Nephron (organoid): ENCODE measurements at regions not wholly inside any gene's neighbourhood (a gene's known extent, or its start where the extent isn't known, plus 50 kb on each side); places are given as distances from the start of the nearest gene placed in this dataset.
A peak's percentile ranks its signal among the peaks of the same experiment; 100 is the strongest.

Experiments used
- H3K27ac Mint-ChIP-seq, 3 experiments: 2 replicates each; pipeline ENCODE4 v1.8.0; 2020; ENCODE audit warnings: mixed read lengths in 3 of 3, mild to moderate bottlenecking in 2 of 3, moderate library complexity in 1 of 3
- H3K27me3 Mint-ChIP-seq: 2 replicates; pipeline ENCODE4 v1.8.0; 2021; ENCODE audit warnings: low read depth, mild to moderate bottlenecking, moderate library complexity, mixed read lengths
- H3K36me3 Mint-ChIP-seq: 2 replicates; pipeline ENCODE4 v1.8.0; 2020; ENCODE audit warnings: low read depth, mixed read lengths
- H3K4me1 Mint-ChIP-seq: 2 replicates; pipeline ENCODE4 v1.8.0; 2020; ENCODE audit warnings: mixed read lengths
- H3K4me3 Mint-ChIP-seq, 3 experiments: 2 replicates each; pipeline ENCODE4 v1.8.0; 2020; ENCODE audit warnings: mild to moderate bottlenecking in 3 of 3, mixed read lengths in 3 of 3, moderate library complexity in 2 of 3
- H3K9me3 Mint-ChIP-seq: 2 replicates; pipeline ENCODE4 v1.8.0; 2020; ENCODE audit warnings: mixed read lengths
- TF ChIP-seq, protein P1 (sequence below), 3 experiments: fragments of 200-600 bp; sonication (generic); IDR thresholded peaks; one replicate each; pipeline ENCODE4 v1.5.0; 2021; ENCODE audit warnings: antibody characterized with exemption in 3 of 3; ENCODE audit not compliant: unreplicated experiment in 3 of 3

DNA sequence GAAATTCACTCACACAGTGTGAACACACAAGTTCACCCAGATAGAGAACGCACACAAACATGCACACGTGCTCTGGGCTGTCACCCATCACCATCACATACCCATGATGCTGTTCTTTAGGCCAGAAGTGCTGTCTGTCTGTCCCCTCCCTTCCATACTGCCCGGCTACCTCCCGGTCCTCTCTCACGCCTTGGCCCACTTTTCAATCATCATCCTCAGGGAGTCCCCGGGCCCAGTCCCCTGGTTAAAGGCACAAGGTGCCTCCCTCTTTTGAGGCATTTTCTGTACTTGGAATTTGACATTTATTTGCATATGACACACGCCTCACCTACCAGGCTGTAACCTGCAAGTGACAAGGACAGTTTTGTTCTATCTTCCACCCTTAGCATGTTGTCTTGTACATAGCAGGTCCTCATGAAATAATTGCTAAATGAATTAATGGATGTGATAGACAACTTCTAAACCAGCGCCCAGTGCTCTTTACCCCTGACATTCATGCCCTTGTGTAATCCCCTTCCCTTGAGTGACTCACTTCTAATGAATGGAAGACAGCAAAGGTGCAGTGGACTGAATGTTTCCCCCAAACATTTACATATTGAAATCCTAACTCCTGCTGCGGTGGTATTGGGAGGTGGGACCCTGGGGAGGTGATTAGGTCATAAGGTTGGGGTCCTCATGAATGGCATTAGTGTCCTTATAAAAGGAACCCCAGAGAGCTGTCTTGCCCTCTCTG lies 73.9 kb upstream of the ADPGK start:
- Mint-ChIP-seq H3K4me3 (no peak overlapping the region), H3K4me1 (peaks cover 11% of the 10 kb centered on the region), H3K27ac (no peak overlapping the region)

DNA sequence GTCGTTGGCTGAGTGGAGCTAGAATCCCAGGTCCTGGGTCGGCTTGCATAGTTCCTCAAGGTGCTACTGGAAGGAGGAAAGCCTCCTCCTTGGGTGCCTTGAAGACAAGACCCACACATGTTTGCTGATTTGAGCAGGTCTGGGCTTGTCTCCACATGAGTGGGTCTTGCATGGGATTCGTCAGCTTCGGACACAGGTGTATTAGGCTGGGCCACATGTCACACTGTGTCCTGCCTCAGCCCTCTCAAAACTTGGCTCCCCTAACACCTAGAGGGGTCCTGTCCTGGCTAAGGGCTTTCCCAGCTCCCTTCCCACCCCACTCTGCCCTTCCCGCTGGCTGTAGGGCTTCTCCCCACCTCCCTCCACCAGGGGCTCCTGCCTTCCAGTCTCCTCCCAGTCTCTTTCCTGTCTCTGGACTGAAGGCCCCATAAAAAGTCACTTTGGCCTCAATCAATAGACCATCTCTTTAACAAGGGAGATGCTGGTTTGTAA lies 73.0 kb upstream of the ADPGK start:
- Mint-ChIP-seq H3K4me3 (no peak overlapping the region), H3K27me3 (no peaks in the 10 kb centered on the region), H3K9me3 (no peaks in the 10 kb centered on the region), H3K27ac (no peak overlapping the region), H3K36me3 (no peaks in the 10 kb centered on the region), H3K4me1 (peaks cover 17% of the 10 kb centered on the region)
- TF ChIP-seq, protein P1, sequence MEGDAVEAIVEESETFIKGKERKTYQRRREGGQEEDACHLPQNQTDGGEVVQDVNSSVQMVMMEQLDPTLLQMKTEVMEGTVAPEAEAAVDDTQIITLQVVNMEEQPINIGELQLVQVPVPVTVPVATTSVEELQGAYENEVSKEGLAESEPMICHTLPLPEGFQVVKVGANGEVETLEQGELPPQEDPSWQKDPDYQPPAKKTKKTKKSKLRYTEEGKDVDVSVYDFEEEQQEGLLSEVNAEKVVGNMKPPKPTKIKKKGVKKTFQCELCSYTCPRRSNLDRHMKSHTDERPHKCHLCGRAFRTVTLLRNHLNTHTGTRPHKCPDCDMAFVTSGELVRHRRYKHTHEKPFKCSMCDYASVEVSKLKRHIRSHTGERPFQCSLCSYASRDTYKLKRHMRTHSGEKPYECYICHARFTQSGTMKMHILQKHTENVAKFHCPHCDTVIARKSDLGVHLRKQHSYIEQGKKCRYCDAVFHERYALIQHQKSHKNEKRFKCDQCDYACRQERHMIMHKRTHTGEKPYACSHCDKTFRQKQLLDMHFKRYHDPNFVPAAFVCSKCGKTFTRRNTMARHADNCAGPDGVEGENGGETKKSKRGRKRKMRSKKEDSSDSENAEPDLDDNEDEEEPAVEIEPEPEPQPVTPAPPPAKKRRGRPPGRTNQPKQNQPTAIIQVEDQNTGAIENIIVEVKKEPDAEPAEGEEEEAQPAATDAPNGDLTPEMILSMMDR (IDR thresholded peaks at IDR 0.05; ENCODE audit: unreplicated experiment in 3 of 3) = no peak

More for the DNA sequence above, 73.9 kb upstream of the ADPGK start:
- no peaks in the 10 kb centered on the region for H3K36me3 Mint-ChIP-seq
- no peaks in the 10 kb centered on the region for H3K27me3 Mint-ChIP-seq
- H3K9me3 Mint-ChIP-seq = no peaks in the 10 kb centered on the region
- TF ChIP-seq, protein P1 (IDR thresholded peaks at IDR 0.05; ENCODE audit: unreplicated experiment in 3 of 3) = no peak

DNA sequence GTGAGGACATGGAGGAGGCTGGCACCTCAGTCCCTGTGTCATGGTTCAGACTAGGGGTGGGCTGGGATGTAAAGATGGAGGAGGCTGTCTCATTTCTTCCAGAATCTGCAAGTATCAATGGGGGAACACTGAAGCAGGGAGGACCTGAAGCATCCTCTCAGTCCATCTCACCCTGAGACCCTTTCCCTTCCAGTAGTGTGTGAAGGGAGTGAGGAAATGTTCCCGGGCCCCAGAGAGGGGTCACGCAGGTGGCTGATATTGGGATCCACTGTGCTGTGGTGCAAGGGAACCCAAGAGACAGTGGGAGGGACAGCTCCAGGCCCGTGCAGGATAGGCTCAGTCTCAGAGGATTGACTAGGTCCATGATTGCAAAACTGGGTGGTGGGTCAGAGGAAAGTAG lies 72.2 kb upstream of the ADPGK start:
- no peaks in the 10 kb centered on the region for H3K27me3 Mint-ChIP-seq

DNA sequence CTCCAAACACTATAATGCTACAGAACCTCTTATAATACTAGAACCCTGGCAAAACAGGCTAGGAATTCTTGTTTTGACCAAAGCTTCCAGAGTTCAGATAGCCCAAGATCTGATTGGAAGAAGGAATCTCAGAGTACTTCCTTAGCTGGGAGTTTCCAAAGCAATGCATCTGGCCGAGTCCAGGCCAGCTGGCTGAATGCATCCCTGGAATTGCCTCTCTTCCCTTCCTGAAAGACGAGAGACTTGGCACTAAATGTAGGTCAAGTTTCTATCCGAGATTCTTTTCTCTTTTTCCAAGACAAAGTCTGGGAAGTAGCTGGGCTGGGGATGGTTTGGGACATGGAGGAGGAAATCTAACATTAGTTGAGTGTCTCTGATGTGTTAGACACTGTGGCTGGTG lies 68.7 kb upstream of the ADPGK start:
- no peaks in the 10 kb centered on the region for H3K9me3 Mint-ChIP-seq
- peak overlapping the region in 2 of 3 experiments; percentile 50 to 79 for H3K27ac Mint-ChIP-seq
- TF ChIP-seq, protein P1 (IDR thresholded peaks at IDR 0.05; ENCODE audit: unreplicated experiment in 3 of 3) = no peak

More for the DNA sequence above, 72.2 kb upstream of the ADPGK start:
- Mint-ChIP-seq H3K27ac (no peak overlapping the region), H3K4me3 (no peak overlapping the region), H3K4me1 (peaks cover 17% of the 10 kb centered on the region), H3K9me3 (no peaks in the 10 kb centered on the region), H3K36me3 (no peaks in the 10 kb centered on the region)
- TF ChIP-seq, protein P1 (IDR thresholded peaks at IDR 0.05; ENCODE audit: unreplicated experiment in 3 of 3) = no peak

DNA sequence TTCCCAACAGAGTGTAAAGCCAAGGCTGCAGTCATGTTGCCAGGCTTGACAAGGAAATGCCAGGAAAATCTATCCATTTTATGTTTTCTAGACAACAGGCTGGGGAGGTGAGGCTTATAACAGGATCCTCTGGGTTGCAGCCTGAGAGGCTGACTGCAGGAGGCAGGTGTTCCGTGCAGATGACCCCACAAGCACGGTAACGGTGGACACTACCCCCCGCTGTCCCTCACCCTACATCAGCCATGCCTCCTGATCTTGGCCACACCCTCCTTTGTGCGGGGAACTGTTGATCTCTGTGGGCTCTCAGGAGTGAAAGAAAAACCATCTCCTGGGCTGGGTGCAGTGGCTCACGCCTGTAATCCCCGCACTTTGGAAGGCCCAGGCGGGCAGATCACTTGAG lies 68.0 kb upstream of the ADPGK start:
- Mint-ChIP-seq H3K4me3 (no peak overlapping the region), H3K9me3 (no peaks in the 10 kb centered on the region), H3K4me1 (peaks cover 28% of the 10 kb centered on the region), H3K27ac (no peak overlapping the region), H3K36me3 (no peaks in the 10 kb centered on the region), H3K27me3 (peaks cover 8% of the 10 kb centered on the region)
- TF ChIP-seq, protein P1 (IDR thresholded peaks at IDR 0.05; ENCODE audit: unreplicated experiment in 3 of 3) = no peak

More for the DNA sequence above, 68.7 kb upstream of the ADPGK start:
- Mint-ChIP-seq H3K36me3 (no peaks in the 10 kb centered on the region), H3K27me3 (peaks cover 7% of the 10 kb centered on the region), H3K4me1 (peaks cover 28% of the 10 kb centered on the region), H3K4me3 (peak overlapping the region in 1 of 3 experiments; percentile 35)

DNA sequence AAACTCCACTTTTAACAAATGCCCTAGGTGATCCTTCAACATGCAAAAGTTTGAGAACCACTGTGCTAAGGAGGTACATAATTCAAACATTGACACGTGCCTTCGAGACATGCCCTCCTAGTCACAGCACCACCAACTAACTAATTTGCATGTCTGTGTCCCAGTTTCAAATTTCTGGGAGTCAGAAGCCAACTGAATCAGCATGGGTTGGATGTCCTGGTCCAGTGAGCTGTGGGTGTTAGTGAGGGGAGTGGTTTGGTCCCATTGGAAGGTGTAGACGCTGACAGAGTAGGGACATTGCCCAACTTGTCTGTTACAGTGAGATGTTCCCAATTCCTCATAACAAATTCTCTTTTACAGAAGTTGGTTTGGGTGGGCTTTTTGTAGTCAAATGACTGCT lies 67.3 kb upstream of the ADPGK start:
- no peak overlapping the region for H3K27ac Mint-ChIP-seq
- no peak overlapping the region for H3K4me3 Mint-ChIP-seq
- peaks cover 32% of the 10 kb centered on the region for H3K4me1 Mint-ChIP-seq
- H3K36me3 Mint-ChIP-seq = no peaks in the 10 kb centered on the region
- H3K27me3 Mint-ChIP-seq = peaks cover 11% of the 10 kb centered on the region
- no peaks in the 10 kb centered on the region for H3K9me3 Mint-ChIP-seq
- TF ChIP-seq, protein P1 (IDR thresholded peaks at IDR 0.05; ENCODE audit: unreplicated experiment in 3 of 3) = no peak
